HEK293T (cell line): ENCODE measurements at regions not wholly inside any gene's neighbourhood (a gene's known extent, or its start where the extent isn't known, plus 50 kb on each side); places are given as distances from the start of the nearest gene placed in this dataset.

Source experiments
- CTCF ChIA-PET: fragments of 350-600 bp; formaldehyde crosslinking; extraction: SDS; loops from one replicate; lab custom pipeline; 2021; ENCODE audit warnings: antibody characterized with exemption, inconsistent platforms; lab: Yijun Ruan, JAX
- POLR2A ChIA-PET: fragments of 350-600 bp; formaldehyde crosslinking; extraction: SDS; loops from one replicate; lab custom pipeline; 2020; ENCODE audit warnings: antibody characterized with exemption, inconsistent platforms; lab: Yijun Ruan, JAX
- DNase-seq: peaks from one replicate; pipeline ENCODE4 v3.0.0; 2012; ENCODE audit warnings: mixed read lengths; ENCODE audit errors: extremely low spot score
- ARNT ChIP-seq: fragments of 450-650 bp; IDR thresholded peaks from 2 replicates; pipeline ENCODE4 v1.6.1; 2017; ENCODE audit warnings: mild to moderate bottlenecking
- BHLHE40 ChIP-seq: fragments of 450-650 bp; IDR thresholded peaks from 2 replicates; pipeline ENCODE4 v1.6.1; 2016; ENCODE audit warnings: mild to moderate bottlenecking, moderate library complexity, borderline replicate concordance
- CTBP1 ChIP-seq: fragments of 450-650 bp; IDR thresholded peaks from 2 replicates; pipeline ENCODE4 v1.6.1; 2016; ENCODE audit warnings: borderline replicate concordance
- ELF4 ChIP-seq: fragments of 450-650 bp; IDR thresholded peaks from 2 replicates; pipeline ENCODE4 v1.6.1; 2017; ENCODE audit warnings: antibody characterized with exemption
- FOXA1 ChIP-seq: fragments of 450-650 bp; IDR thresholded peaks from 2 replicates; pipeline ENCODE4 v1.6.1; 2016; ENCODE audit warnings: mild to moderate bottlenecking
- FOXK2 ChIP-seq: fragments of 450-650 bp; IDR thresholded peaks from 2 replicates; pipeline ENCODE4 v1.6.1; 2016; ENCODE audit warnings: mild to moderate bottlenecking
- FOXM1 ChIP-seq: fragments of 450-650 bp; IDR thresholded peaks from 2 replicates; pipeline ENCODE4 v1.6.1; 2017; ENCODE audit warnings: mild to moderate bottlenecking, borderline replicate concordance
- HDGF ChIP-seq: fragments of 450-650 bp; IDR thresholded peaks from 2 replicates; pipeline ENCODE4 v1.6.1; 2017; ENCODE audit warnings: antibody characterized with exemption, borderline replicate concordance
- L3MBTL2 ChIP-seq: fragments of 450-650 bp; conservative IDR thresholded peaks from 2 replicates; pipeline ENCODE4 v1.6.1; 2016; ENCODE audit warnings: mild to moderate bottlenecking
- LEF1 ChIP-seq: fragments of 450-650 bp; IDR thresholded peaks from 2 replicates; pipeline ENCODE4 v1.6.1; 2017; ENCODE audit warnings: mild to moderate bottlenecking, borderline replicate concordance
- NFRKB ChIP-seq: fragments of 450-650 bp; IDR thresholded peaks from 2 replicates; pipeline ENCODE4 v1.6.1; 2016; ENCODE audit warnings: mild to moderate bottlenecking, moderate library complexity
- PKNOX1 ChIP-seq: fragments of 450-650 bp; IDR thresholded peaks from 2 replicates; pipeline ENCODE4 v1.6.1; 2016
- SP1 ChIP-seq: fragments of 450-650 bp; IDR thresholded peaks from 2 replicates; pipeline ENCODE4 v1.6.1; 2017
- SUZ12 ChIP-seq: fragments of 450-650 bp; IDR thresholded peaks from 2 replicates; pipeline ENCODE4 v1.6.1; 2016; ENCODE audit warnings: mild to moderate bottlenecking
- TARDBP ChIP-seq: fragments of 450-650 bp; IDR thresholded peaks from 2 replicates; pipeline ENCODE4 v1.6.1; 2016
- ZNF384 ChIP-seq: fragments of 450-650 bp; IDR thresholded peaks from 2 replicates; pipeline ENCODE4 v1.6.1; 2016

DNA sequence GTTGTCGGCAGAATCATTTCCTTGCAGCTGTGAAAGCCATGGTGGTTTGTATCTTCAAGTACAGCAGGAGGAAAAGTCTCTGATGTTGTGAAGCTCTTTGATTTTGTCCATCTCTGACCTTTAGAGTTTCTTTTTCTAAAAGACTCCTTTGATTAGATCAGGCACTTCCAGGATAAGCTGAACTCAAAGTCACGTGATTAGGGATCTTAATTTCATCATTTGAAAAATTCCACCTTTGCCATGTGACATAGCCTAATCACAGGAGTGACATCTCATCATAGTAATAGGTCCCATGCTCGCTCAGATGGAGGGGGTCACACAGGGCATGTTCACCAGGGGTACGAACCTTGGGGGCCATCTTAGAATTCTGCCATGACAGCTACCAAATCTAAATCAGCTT is 441.5 kb upstream of the CDH4 start:
- ChIA-PET CTCF (no interaction called here), POLR2A (no interaction called here)
- DNase-seq: no peak
- TF ChIP-seq FOXK2 (no peak), FOXA1 (no peak), NFRKB (no peak), L3MBTL2 (no peak), CTBP1 (no peak), SUZ12 (no peak), BHLHE40 (no peak), SP1 (no peak)

DNA sequence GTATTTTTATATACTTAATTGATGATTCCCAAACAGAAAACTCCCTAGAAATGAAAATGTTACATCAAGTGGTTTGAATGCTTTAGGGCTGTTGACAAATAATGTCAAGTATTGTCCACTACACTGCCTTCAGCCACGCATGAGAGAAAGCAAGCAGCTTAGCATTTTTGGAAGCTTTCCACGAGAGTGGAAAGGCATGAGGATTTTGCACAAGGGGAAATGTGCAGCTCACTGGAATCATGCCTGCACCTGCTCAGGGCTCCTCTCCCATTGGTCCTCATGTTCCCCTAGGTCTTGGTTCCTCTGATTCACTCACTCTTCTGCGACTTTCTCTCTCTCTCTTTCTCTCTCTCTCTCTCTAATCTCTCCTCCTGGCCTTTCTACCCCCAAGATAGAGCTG is 439.5 kb upstream of the CDH4 start:
- CTCF ChIA-PET: no interaction called here

DNA sequence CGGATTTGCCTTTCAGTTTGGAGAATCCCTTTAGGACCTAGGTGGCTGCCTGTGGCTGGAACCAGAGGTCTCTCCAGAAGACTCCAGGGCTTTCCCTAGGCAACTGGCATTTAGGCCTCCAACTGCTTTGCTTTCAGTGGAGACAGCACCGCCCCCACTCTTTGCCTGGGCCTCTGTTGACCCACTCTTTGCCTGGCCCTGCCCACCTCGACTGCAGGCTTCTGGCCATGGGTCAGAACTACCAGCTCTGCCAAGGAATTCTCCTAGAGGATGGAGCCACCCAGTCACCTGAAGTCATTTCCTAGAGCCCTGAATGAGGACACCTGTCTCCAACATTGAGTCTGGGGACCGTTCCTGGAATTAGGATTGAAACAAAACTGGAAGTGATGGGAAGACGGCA is 439.0 kb upstream of the CDH4 start:
- ChIA-PET CTCF (no interaction called here), POLR2A (no interaction called here)
- DNase-seq: no peak
- TF ChIP-seq LEF1 (no peak), FOXM1 (no peak), PKNOX1 (no peak), L3MBTL2 (no peak), FOXA1 (no peak), ZNF384 (no peak), ELF4 (no peak), FOXK2 (no peak)

More for the DNA sequence above, 439.5 kb upstream of the CDH4 start:
- TF ChIP-seq NFRKB: no peak
- TF ChIP-seq SUZ12: no peak
- TF ChIP-seq FOXM1: no peak
- no peak for TF ChIP-seq ARNT
- TF ChIP-seq FOXK2: no peak
- no peak for TF ChIP-seq TARDBP
- POLR2A ChIA-PET: no interaction called here
- no peak for DNase-seq

GRCh38 chr20:60815656-60816055 is 436.4 kb upstream of the CDH4 start:
- DNase-seq: no peak
- POLR2A ChIA-PET: no interaction called here
- no peak for TF ChIP-seq TARDBP
- no peak for TF ChIP-seq ELF4
- TF ChIP-seq FOXM1: no peak
- TF ChIP-seq ZNF384: no peak
- TF ChIP-seq HDGF: no peak
- TF ChIP-seq ARNT: no peak
- TF ChIP-seq NFRKB: no peak
- TF ChIP-seq BHLHE40: no peak
- TF ChIP-seq SUZ12: no peak
- no peak for TF ChIP-seq PKNOX1
- TF ChIP-seq CTBP1: no peak
- TF ChIP-seq LEF1: no peak
- TF ChIP-seq L3MBTL2: no peak
- TF ChIP-seq FOXK2: no peak
- CTCF ChIA-PET: no interaction called here

- POLR2A ChIA-PET: no interaction called here
- CTCF ChIA-PET: no interaction called here
- no peak for TF ChIP-seq TARDBP
- TF ChIP-seq L3MBTL2: no peak
- no peak for TF ChIP-seq ZNF384
- no peak for TF ChIP-seq FOXK2
- no peak for TF ChIP-seq NFRKB
- no peak for TF ChIP-seq SP1
- TF ChIP-seq BHLHE40: no peak
- TF ChIP-seq ARNT: no peak
- TF ChIP-seq FOXA1: no peak
- no peak for TF ChIP-seq HDGF
- TF ChIP-seq CTBP1: no peak
- TF ChIP-seq FOXM1: no peak
- TF ChIP-seq ELF4: no peak
- no peak for TF ChIP-seq SUZ12
- no peak for TF ChIP-seq PKNOX1
- DNase-seq: no peak
Observed at GRCh38 chr20:60816901-60817300, 435.2 kb upstream of the CDH4 start.

DNA sequence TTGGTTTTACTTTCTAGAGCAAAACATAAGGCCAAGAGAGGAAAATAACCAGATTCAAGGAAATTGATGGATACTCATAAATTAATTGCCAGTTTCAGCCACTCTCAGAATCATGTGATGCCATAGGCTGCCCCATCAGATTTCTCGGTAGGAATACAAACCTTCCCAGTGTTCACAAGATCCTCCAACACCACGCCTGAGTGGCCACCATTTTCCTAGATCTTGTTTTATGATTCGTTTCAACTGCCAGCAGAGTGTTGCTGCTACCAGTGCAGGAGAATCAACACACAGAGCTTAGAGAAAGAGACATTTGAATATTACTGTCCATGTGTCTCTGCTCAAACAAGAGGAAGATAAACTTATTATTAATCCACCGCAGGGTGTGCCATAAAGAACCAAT is 434.2 kb upstream of the CDH4 start:
- TF ChIP-seq SUZ12 (no peak), ARNT (no peak), BHLHE40 (no peak), CTBP1 (no peak), SP1 (no peak), FOXA1 (no peak), ZNF384 (no peak), FOXK2 (no peak), TARDBP (no peak), HDGF (no peak), LEF1 (no peak), FOXM1 (no peak), NFRKB (no peak), L3MBTL2 (no peak)
- DNase-seq: no peak
- ChIA-PET POLR2A (no interaction called here), CTCF (no interaction called here)
